ENCODE measurements at regions not wholly inside any gene's neighbourhood (a gene's known extent, or its start where the extent isn't known, plus 50 kb on each side); places are given as distances from the start of the nearest gene placed in this dataset.
"Not testable (repeated sequence)": the region's sequence is repeated elsewhere in the genome, so short reads cannot be mapped to it uniquely, and the experiment has no call there.

GRCh38 chr20:57995381-57995977, 233.0 kb downstream of the ANKRD60 start:
- DNase-seq, result no peak

GRCh38 chr20:57993716-57994431, 234.6 kb downstream of the ANKRD60 start:
- no peak for DNase-seq

DNA sequence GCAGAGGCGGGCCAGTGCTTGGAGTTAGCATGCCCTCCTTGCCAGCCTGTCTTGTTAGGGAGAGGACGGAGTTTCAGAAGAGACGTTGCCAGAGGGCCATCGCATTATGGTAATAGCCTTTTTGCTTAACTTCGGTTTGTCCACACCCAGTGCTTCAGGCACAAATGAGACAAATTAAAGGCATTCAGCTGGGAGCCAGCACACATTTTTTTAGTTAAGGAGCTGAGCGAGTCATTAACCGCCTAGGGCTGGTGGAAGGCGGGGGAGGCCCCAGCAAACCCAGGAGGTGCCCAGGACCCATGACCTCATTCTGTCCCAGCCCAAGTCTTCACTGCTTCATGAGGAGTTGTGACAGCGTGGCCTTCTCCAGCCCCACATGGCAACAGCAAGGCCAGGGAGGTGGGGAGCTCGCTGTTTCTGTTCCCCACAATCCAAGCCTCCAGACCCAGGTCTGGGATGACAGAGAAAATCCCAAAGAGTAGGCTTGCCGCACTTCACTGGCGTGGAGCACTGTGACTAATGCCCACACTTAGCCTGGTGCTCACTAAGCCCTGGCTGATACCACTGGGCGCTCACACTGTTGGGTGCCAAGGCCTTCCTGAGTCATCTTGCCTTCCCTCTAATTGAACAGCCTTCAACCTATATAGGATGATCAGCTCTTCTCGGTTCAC, 237.1 kb downstream of the ANKRD60 start:
- DNase-seq, result no peak

DNA sequence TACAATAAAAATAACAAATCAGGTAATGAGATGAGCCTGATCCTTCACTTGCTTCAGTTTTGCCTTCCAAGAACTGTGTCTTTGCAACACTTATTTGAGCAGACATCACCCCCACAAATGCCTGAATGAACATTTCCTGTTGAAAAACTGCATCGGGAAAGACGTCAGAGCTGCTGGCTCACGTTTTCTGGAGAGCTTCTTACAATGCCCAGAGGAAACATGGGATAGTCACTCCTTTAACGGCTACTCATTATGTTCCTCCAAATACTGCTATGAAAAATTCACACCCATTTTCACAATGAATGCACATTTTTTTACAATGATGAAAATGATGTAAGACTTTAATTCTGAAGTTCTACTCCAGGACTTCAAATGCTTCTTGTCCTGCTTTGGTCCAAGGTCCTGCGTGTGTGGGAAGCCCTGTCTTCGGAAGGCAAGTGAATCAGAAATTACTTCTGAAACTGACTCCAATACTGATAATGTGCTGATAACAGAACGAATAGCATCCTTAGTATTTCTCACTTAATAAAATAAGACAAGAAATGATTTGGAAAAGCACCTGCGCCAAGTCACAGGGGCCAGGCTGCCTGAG, 238.0 kb downstream of the ANKRD60 start:
- no peak for DNase-seq

GRCh38 chr20:57988828-57989227, 239.6 kb downstream of the ANKRD60 start:
- no peak for DNase-seq

- DNase-seq, result no peak
These were observed 240.0 kb downstream of the ANKRD60 start for GRCh38 chr20:57988422-57988821.

DNA sequence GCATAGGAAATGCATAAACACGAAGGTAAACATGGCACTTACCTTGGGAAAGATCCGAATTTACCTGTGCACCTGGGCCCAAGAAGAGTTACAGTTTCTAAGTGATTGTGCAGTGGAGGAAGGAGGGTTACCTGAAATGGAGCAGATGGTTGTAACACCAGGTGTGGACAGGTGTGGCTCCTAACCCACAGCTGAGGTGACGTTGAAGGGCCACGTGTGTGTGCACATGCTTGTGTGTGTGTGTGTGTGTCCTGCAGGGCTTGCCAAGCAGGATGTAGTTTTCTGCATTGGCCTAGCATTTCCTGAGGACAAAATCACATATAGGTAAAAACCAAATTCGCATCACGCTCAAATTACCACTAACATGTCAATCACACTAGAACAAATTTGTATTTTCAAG, 240.8 kb downstream of the ANKRD60 start:
- DNase-seq, result no peak

DNA sequence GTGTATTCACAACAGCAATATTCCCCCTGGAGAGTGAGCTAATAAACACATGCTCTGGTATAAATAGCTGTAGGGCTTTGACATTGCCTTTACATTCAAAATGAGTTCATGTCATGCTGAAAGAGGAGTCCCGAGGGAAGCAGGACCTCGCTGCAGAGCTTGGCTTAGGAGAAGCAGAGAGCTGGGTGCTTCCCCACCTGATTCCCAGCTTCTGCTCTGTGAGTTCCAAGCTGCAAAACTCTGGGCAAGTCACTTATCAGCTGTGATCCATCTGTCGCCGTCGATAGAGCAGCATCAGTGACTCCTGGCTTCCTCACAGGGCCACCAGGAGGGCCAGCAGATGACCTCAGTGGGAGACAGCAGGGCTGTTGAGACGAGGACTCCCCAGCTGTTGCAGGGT, 241.8 kb downstream of the ANKRD60 start:
- no peak for DNase-seq

DNA sequence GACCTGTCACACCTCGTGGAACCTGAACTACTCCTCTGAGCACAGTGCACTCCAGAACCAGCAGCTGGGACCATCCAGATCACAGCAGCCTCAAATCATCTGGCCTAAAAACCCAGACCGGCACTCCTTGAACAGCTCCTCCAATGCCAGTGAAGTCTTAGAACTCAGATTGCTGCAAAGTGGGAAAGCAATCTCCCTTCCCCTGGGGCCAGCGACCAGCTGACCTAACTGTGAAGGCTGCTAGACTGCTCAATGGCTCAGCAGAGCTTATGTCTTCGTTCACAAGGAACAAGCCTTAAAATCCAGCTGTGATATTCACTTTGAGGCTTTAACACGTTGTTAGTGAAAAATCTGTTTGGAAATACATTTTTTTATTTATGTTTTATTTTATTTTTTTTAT, 243.2 kb downstream of the ANKRD60 start:
- DNase-seq, result no peak

- DNase-seq, result no peak
These were observed 245.4 kb downstream of the ANKRD60 start for GRCh38 chr20:57983082-57983481.

DNA sequence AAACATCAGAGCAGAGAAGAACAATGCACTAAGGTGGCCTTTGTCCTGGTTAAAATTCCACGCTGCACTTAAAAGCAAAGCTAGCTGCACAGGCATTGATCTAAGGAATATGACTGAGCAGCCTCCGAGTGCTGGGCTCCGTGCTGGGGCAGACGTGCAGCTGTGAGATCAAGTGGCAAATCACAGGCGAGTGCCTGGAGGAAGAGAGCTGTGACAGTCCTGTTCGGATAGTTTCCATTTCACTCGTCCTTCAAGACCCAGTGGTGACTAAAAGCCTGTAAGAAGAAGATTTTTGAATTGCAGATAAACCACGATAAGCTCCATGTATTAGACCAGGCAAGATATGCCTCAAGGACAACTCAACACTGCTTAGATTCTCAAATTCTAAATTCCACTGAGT, 247.9 kb downstream of the ANKRD60 start:
- no peak for DNase-seq

- DNase-seq, result no peak
These were observed 250.9 kb downstream of the ANKRD60 start for GRCh38 chr20:57977569-57977968.

- DNase-seq, result no peak
These were observed 251.3 kb downstream of the ANKRD60 start for GRCh38 chr20:57977141-57977540.

- no peak for DNase-seq
These were observed 253.6 kb downstream of the ANKRD60 start for GRCh38 chr20:57974863-57975262.

DNA sequence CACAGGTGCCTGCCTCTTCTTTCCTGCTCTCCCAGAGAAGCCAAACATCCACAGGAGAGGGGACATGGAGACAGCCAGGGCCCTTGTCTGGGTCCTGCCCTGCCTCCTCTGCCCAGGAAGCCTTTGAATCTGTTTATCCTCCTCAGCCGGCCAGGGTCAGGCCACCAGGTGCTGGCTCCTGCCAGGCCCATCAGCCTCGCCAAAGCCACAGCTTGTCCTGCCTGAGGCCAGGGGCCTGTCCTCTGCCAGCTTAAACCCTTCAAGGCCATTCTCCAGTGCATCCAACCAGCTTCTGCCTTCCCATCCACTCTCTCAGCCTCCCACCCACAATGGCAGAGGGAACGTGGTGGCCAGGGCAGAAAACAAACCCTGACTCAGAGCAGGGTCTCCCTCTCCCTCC, 254.6 kb downstream of the ANKRD60 start:
- no peak for DNase-seq

- not testable (repeated sequence) for DNase-seq
These were observed 256.9 kb downstream of the ANKRD60 start for GRCh38 chr20:57971583-57971982.

DNA sequence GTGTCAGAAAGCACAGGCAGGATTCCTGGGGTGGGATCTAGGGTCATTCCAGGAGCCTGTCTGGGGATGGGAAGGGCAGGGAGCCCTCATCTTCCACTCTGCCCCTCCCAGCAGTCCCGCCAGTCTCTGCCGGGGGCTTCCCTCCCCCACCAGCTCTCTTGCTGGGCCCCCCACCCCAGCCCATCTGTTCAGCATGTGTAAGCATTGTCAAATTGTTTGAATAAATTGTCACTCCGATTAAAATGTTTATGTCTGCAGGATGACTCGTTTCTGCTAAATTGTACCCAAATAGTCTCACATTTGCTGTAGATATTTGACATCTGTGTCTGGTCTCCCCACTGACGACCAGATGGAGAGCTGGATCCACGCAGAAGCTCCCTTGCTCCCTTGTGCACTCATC, 257.6 kb downstream of the ANKRD60 start:
- no peak for DNase-seq

DNA sequence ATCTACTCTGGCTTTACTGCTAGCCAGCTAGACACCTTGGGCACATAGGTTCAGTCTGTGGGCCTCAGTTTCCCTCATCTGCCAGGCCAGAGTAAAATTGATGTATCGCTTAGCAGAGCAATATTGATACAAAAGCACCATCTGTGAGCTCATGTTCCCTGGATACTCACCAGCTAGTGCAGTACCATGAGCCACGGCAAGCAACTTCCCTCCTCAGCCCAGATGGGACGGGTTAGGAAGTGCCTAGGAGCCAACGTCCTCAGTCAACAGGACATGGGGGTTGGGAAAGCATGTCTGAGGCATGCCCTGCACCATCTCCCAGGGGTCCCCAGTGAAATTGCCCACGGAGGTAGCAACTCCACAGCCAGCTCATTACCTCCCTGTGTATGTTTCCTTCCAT, 258.3 kb downstream of the ANKRD60 start:
- DNase-seq, result no peak

DNA sequence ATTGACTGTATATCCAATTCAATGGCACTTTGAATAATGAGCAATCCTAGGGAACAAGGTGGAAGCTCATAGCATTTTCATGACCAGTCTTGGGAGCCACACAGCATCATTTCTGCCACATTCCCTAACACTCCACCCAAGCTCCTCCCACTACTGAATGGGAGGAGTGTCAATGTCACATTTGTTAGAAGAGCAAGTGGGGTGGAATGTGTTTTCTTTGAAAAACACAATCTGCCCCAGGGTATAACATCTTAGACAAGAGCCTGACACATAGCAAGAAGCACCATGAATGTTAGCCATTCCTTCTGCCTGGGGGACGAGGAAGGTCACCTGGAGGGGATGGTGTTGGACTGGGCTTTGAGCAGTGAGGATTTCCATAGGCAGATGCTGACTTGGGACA, 258.3 kb upstream of the PMEPA1 start:
- DNase-seq, result no peak

- no peak for DNase-seq
These were observed 257.5 kb upstream of the PMEPA1 start for GRCh38 chr20:57967364-57967763.

DNA sequence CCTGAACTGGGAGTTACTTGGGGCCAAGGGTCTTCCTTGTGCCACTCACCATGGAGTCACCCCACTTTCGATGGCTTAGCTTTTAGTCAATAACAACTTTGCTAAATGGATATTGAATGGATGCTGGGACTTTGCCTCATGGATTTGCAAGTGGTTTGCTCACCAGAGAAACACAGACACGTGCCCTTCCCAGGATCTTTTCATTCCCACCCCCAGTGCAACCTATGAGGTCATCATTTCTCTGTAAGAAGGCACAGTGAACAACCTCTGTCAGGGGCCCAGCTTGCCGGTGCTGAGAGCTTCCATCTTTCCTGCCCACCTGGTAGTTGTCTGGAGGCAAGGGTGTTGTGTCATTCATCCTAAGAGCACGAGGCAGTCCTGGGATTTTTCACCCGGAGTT, 256.8 kb upstream of the PMEPA1 start:
- no peak for DNase-seq

GRCh38 chr20:57965441-57965840, 255.6 kb upstream of the PMEPA1 start:
- DNase-seq, result no peak

- no peak for DNase-seq
These were observed 254.4 kb upstream of the PMEPA1 start for GRCh38 chr20:57964011-57964862.

Measured in NCI-H2081 treated with DMSO at 0.1 percent for 48 hours (cell line).